PC-3 (cell line): ENCODE measurements at regions not wholly inside any gene's neighbourhood (a gene's known extent, or its start where the extent isn't known, plus 50 kb on each side); places are given as distances from the start of the nearest gene placed in this dataset.
A peak's percentile ranks its signal among the peaks of the same experiment; 100 is the strongest.

Source experiments
- ATAC-seq: fragments of 200-7000 bp; cut with Tn5 transposase; 2 replicates; pipeline ENCODE4 v1.9.1; 2020; ENCODE audit warnings: mild to moderate bottlenecking, moderate library complexity
- BruUV-seq: library from RNA; stranded (reverse); fragments of 400-500 nt; replicated peaks from 2 replicates; lab custom pipeline; 2021; lab: Mats Ljungman, UMichigan
- CTCF ChIA-PET: fragments of 300-600 bp; sonication (Branson Sonifier 250); formaldehyde crosslinking; loops from one replicate; lab custom pipeline; 2022; ENCODE audit warnings: antibody characterized with exemption; lab: Charles Lee
- POLR2A ChIA-PET: fragments of 300-600 bp; sonication (Branson Sonifier 250); formaldehyde crosslinking; loops from one replicate; lab custom pipeline; 2022; ENCODE audit warnings: antibody characterized with exemption; ENCODE audit not compliant: unreplicated experiment; lab: Charles Lee
- DNase-seq: peaks from one replicate; pipeline ENCODE4 v3.0.0-alpha.2; 2015
- H2AFZ ChIP-seq: fragments of 300-600 bp; sonication (generic); 2 replicates; pipeline ENCODE4 v1.6.0; 2016; ENCODE audit warnings: antibody characterized with exemption, low read length
- H3F3A ChIP-seq: fragments of 300-600 bp; sonication (generic); one replicate; pipeline ENCODE4 v1.6.0; 2017; ENCODE audit warnings: antibody characterized with exemption, low read length, control low read depth, mild to moderate bottlenecking; ENCODE audit not compliant: unreplicated experiment
- H3K27ac ChIP-seq: fragments of 300-600 bp; sonication (generic); 2 replicates; pipeline ENCODE4 v1.5.1; 2016; ENCODE audit warnings: mild to moderate bottlenecking, low read length
- H3K27me3 ChIP-seq: fragments of 300-600 bp; sonication (generic); 2 replicates; pipeline ENCODE4 v1.6.1; 2016; ENCODE audit warnings: low read length, mixed read lengths
- H3K36me3 ChIP-seq: fragments of 300-600 bp; sonication (generic); 2 replicates; pipeline ENCODE4 v1.6.1; 2016; ENCODE audit warnings: low read depth, mixed run types, low read length, mixed read lengths
- H3K4me1 ChIP-seq: fragments of 300-600 bp; sonication (generic); 2 replicates; pipeline ENCODE4 v1.5.1; 2016; ENCODE audit warnings: low read length; ENCODE audit not compliant: insufficient read depth
- H3K4me2 ChIP-seq: fragments of 300-600 bp; sonication (generic); 2 replicates; pipeline ENCODE4 v1.6.0; 2016; ENCODE audit warnings: low read length
- H3K4me3 ChIP-seq: fragments of 300-600 bp; sonication (generic); 2 replicates; pipeline ENCODE4 v1.5.1; 2016; ENCODE audit warnings: mild to moderate bottlenecking, low read length, mixed read lengths
- H3K79me2 ChIP-seq: fragments of 300-600 bp; sonication (generic); 2 replicates; pipeline ENCODE4 v1.6.1; 2017; ENCODE audit warnings: low read length, mixed read lengths
- H3K9ac ChIP-seq: fragments of 300-600 bp; sonication (generic); 2 replicates; pipeline ENCODE4 v1.6.0; 2016; ENCODE audit warnings: mild to moderate bottlenecking, low read length
- H3K9me2 ChIP-seq: fragments of 300-600 bp; sonication (generic); replicated peaks from 2 replicates; pipeline ENCODE4 v1.6.1; 2016; ENCODE audit warnings: mixed run types, low read length, mixed read lengths
- H3K9me3 ChIP-seq: fragments of 300-600 bp; sonication (generic); 2 replicates; pipeline ENCODE4 v1.6.1; 2016; ENCODE audit warnings: low read length, mixed read lengths
- H4K20me1 ChIP-seq: fragments of 300-600 bp; sonication (generic); 2 replicates; pipeline ENCODE4 v1.6.1; 2016; ENCODE audit warnings: low read length, mixed read lengths
- CTCF ChIP-seq: fragments of 300-600 bp; sonication (generic); conservative IDR thresholded peaks from 2 replicates; pipeline ENCODE4 v1.5.1; 2017; ENCODE audit warnings: antibody characterized with exemption, low read depth, mild to moderate bottlenecking, low read length
- EZH2 ChIP-seq: fragments of 300-600 bp; sonication (generic); IDR thresholded peaks from one replicate; pipeline ENCODE4 v1.6.1; 2017; ENCODE audit warnings: antibody characterized with exemption, mild to moderate bottlenecking, low read length; ENCODE audit not compliant: unreplicated experiment
- EZH2phosphoT487 ChIP-seq: fragments of 300-600 bp; sonication (generic); IDR thresholded peaks from 2 replicates; pipeline ENCODE4 v1.6.1; 2018; ENCODE audit warnings: mild to moderate bottlenecking, antibody characterized with exemption, low read length, borderline replicate concordance
- intact Hi-C: fragments of 100-400 bp; cut with micrococcal nuclease; formaldehyde crosslinking; loops from 2 replicates; pipeline ENCODE4 v1.9.0; 2023

- DNase-seq (peak; percentile 18), ATAC-seq (no peak; the same call in 1 of the 2 replicates)
- no peak overlapping the region for H3K9ac ChIP-seq
- no peaks in the 10 kb centered on the region for H3F3A ChIP-seq
- H3K79me2 ChIP-seq = no peaks in the 10 kb centered on the region
- no peak overlapping the region for H2AFZ ChIP-seq
- no peaks in the 10 kb centered on the region for H3K9me3 ChIP-seq
- CTCF ChIA-PET = no interaction called here
- no peaks in the 10 kb centered on the region for H4K20me1 ChIP-seq
- TF ChIP-seq CTCF (no peak), EZH2phosphoT487 (no peak), EZH2 (no peak)
- intact Hi-C loops = no loop called here
- no peaks in the 10 kb centered on the region for H3K27me3 ChIP-seq
- H3K9me2 ChIP-seq = no peaks in the 10 kb centered on the region
- H3K4me2 ChIP-seq = no peak overlapping the region
- H3K36me3 ChIP-seq = no peaks in the 10 kb centered on the region
- H3K27ac ChIP-seq = no peak overlapping the region
- no peaks in the 10 kb centered on the region for H3K4me1 ChIP-seq
- no peak overlapping the region for H3K4me3 ChIP-seq
- POLR2A ChIA-PET = no interaction called here
- BruUV-seq = no TSS peak
Observed at GRCh38 chr6:81331526-81331925, 421.0 kb downstream of the TENT5A start.

- no peak overlapping the region for H3K4me3 ChIP-seq
- no peaks in the 10 kb centered on the region for H3K27me3 ChIP-seq
- no peaks in the 10 kb centered on the region for H3K9me2 ChIP-seq
- H2AFZ ChIP-seq = no peak overlapping the region
- H3K36me3 ChIP-seq = no peaks in the 10 kb centered on the region
- BruUV-seq = no TSS peak
- H3K4me2 ChIP-seq = no peak overlapping the region
- intact Hi-C loops = no loop called here
- H3K79me2 ChIP-seq = no peaks in the 10 kb centered on the region
- CTCF ChIA-PET = no interaction called here
- no peaks in the 10 kb centered on the region for H3K9me3 ChIP-seq
- no peak overlapping the region for H3K27ac ChIP-seq
- DNase-seq (no peak), ATAC-seq (no peak)
- H3K9ac ChIP-seq = no peak overlapping the region
- H4K20me1 ChIP-seq = no peaks in the 10 kb centered on the region
- no peaks in the 10 kb centered on the region for H3K4me1 ChIP-seq
- POLR2A ChIA-PET = no interaction called here
- no peak for TF ChIP-seq EZH2phosphoT487
- TF ChIP-seq EZH2 = no peak
- no peak for TF ChIP-seq CTCF
- no peaks in the 10 kb centered on the region for H3F3A ChIP-seq
Observed at GRCh38 chr6:81328700-81329099, 423.8 kb downstream of the TENT5A start.

- ChIA-PET POLR2A (no interaction called here), CTCF (no interaction called here)
- H3K27ac ChIP-seq = no peak overlapping the region
- no peak overlapping the region for H2AFZ ChIP-seq
- intact Hi-C loops = no loop called here
- TF ChIP-seq EZH2 (no peak), CTCF (no peak), EZH2phosphoT487 (no peak)
- H3K4me3 ChIP-seq = no peak overlapping the region
- no peaks in the 10 kb centered on the region for H4K20me1 ChIP-seq
- no peak for DNase-seq
- ATAC-seq = no peak
- H3K9me2 ChIP-seq = no peaks in the 10 kb centered on the region
- H3K36me3 ChIP-seq = no peaks in the 10 kb centered on the region
- no peaks in the 10 kb centered on the region for H3K9me3 ChIP-seq
- no peaks in the 10 kb centered on the region for H3K27me3 ChIP-seq
- BruUV-seq = no TSS peak
- no peaks in the 10 kb centered on the region for H3K4me1 ChIP-seq
- H3K4me2 ChIP-seq = no peak overlapping the region
- H3K9ac ChIP-seq = no peak overlapping the region
- no peaks in the 10 kb centered on the region for H3K79me2 ChIP-seq
- no peaks in the 10 kb centered on the region for H3F3A ChIP-seq
Observed at GRCh38 chr6:81326881-81327561, 425.5 kb downstream of the TENT5A start.
